ENCODE measurements at regions not wholly inside any gene's neighbourhood (a gene's known extent, or its start where the extent isn't known, plus 50 kb on each side); places are given as distances from the start of the nearest gene placed in this dataset.

- H3K4me3 ChIP-seq (ENCODE audit: low read depth in 2 of 2, low read length in 1 of 2): no peak overlapping the region
- TF ChIP-seq REST (IDR thresholded peaks at IDR 0.05; ENCODE audit: low read depth, low read length) (no peak), GATA2 (CRISPR knock-in tag; IDR thresholded peaks at IDR 0.05) (peak; percentile 39; the same call in 1 of the 2 replicates)
- WGBS (ENCODE audit: low lambda C conversion rate): 50% methylated on average over 2 of the region's 2 CpGs
- no peaks in the 10 kb centered on the region for H3K36me3 ChIP-seq (replicated peaks in 1 of 2; ENCODE audit: control insufficient read depth in 1 of 2, insufficient read depth in 2 of 2, low read length in 1 of 2)
- no peaks in the 10 kb centered on the region for H3K9me2 ChIP-seq
- no peak overlapping the region for H3K9ac ChIP-seq
- POLR2A ChIA-PET: interaction anchor here (0.5 kb wide), 1 partner anchor 100 kb away, joined by 3 read pairs; no protein-coding TSS in a partner anchor
- no peak for DNase-seq
- no peaks in the 10 kb centered on the region for H3F3A ChIP-seq (replicated peaks; ENCODE audit: insufficient read depth)
- no peaks in the 10 kb centered on the region for H4K20me1 ChIP-seq (ENCODE audit: insufficient read depth)
- CTCF ChIA-PET: no interaction called here
- no peaks in the 10 kb centered on the region for H3K79me2 ChIP-seq (ENCODE audit: insufficient read depth)
- H3K4me2 ChIP-seq: no peak overlapping the region
- peaks cover 0 to 2% of the 10 kb centered on the region in 2 experiments; a peak in 1 of 4 replicates for H3K4me1 ChIP-seq (ENCODE audit: control insufficient read depth in 1 of 2, insufficient read depth in 2 of 2, low read depth in 1 of 2, low read length in 1 of 2)
- H2AFZ ChIP-seq (ENCODE audit: low read depth): no peak overlapping the region
- peaks cover 16% of the 10 kb centered on the region; the same call in 1 of the 2 replicates for H3K27me3 ChIP-seq (ENCODE audit: insufficient read depth)
- no peak overlapping the region for H3K27ac ChIP-seq (ENCODE audit: low read depth in 2 of 2, low read length in 1 of 2)
- H3K9me3 ChIP-seq: no peaks in the 10 kb centered on the region
These were observed 133.1 kb upstream of the TBCA start for GRCh38 chr5:77909237-77909636.

GRCh38 chr5:77908787-77909186, 132.6 kb upstream of the TBCA start:
- H3F3A ChIP-seq (replicated peaks; ENCODE audit: insufficient read depth): no peaks in the 10 kb centered on the region
- DNase-seq: no peak
- ChIA-PET CTCF (no interaction called here), POLR2A (interaction anchor here (0.5 kb wide), 1 partner anchor 101 kb away, joined by 3 read pairs; no protein-coding TSS in a partner anchor)
- 73% methylated on average over 3 of the region's 3 CpGs for WGBS (ENCODE audit: low lambda C conversion rate)
- H3K9me2 ChIP-seq: no peaks in the 10 kb centered on the region
- no peak overlapping the region for H3K4me3 ChIP-seq (ENCODE audit: low read depth in 2 of 2, low read length in 1 of 2)
- H3K79me2 ChIP-seq (ENCODE audit: insufficient read depth): no peaks in the 10 kb centered on the region
- no peaks in the 10 kb centered on the region for H3K9me3 ChIP-seq
- H3K27me3 ChIP-seq (ENCODE audit: insufficient read depth): peaks cover 16% of the 10 kb centered on the region; the same call in 1 of the 2 replicates
- TF ChIP-seq IRF3 (IDR thresholded peaks at IDR 0.05; ENCODE audit: low read depth, low read length) (no peak), PBX3 (IDR thresholded peaks at IDR 0.05) (no peak), YY1 (IDR thresholded peaks at IDR 0.05; ENCODE audit: low read depth) (no peak)
- H4K20me1 ChIP-seq (ENCODE audit: insufficient read depth): no peaks in the 10 kb centered on the region
- H3K4me2 ChIP-seq: no peak overlapping the region
- no peaks in the 10 kb centered on the region for H3K36me3 ChIP-seq (replicated peaks in 1 of 2; ENCODE audit: control insufficient read depth in 1 of 2, insufficient read depth in 2 of 2, low read length in 1 of 2)
- peaks cover 0 to 2% of the 10 kb centered on the region in 2 experiments; a peak in 1 of 4 replicates for H3K4me1 ChIP-seq (ENCODE audit: control insufficient read depth in 1 of 2, insufficient read depth in 2 of 2, low read depth in 1 of 2, low read length in 1 of 2)
- no peak overlapping the region for H3K9ac ChIP-seq
- no peak overlapping the region for H3K27ac ChIP-seq (ENCODE audit: low read depth in 2 of 2, low read length in 1 of 2)
- H2AFZ ChIP-seq (ENCODE audit: low read depth): no peak overlapping the region
